GM13977 (cell line): ENCODE measurements at regions not wholly inside any gene's neighbourhood (a gene's known extent, or its start where the extent isn't known, plus 50 kb on each side); places are given as distances from the start of the nearest gene placed in this dataset.

Source experiments
- DNase-seq: peaks from one replicate; pipeline ENCODE4 v3.0.0; 2012; ENCODE audit warnings: low spot score
- in situ Hi-C: fragments of 300-500 bp; cut with MboI; formaldehyde crosslinking; loops from one replicate; pipeline ENCODE4 v1.12.0; 2022; ENCODE audit warnings: low sequenced_read_pairs, low pct_unique_long_range_greater_than_20kb, mixed read lengths, inconsistent platforms; ENCODE audit not compliant: unreplicated experiment
- TF ChIP-seq, protein P1 (sequence below): IDR thresholded peaks from 2 replicates; pipeline ENCODE4 v1.5.1; 2012; ENCODE audit warnings: mild to moderate bottlenecking, control low read depth; ENCODE audit not compliant: insufficient read depth; ENCODE audit errors: extremely low read depth, missing control alignments

DNA sequence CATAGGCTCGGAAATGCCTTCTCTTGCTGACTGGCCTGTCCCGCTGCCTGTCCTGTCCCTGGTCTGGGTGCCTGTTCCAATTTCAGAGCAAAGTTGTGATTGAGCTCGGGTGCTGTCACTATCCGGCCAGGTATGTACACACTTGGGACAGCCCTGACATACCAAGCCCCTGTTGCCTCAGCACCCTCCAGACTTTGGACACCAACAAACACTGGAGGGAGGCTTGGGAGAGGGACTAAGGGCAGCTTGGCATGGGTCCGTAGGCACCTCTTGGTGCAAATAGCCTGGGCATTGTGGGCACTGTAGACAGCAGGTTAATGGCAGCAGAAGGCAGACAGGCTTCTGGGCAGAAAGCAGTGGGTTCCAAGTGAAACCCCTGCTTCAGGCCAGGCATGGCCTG lies 86.3 kb upstream of the SEMA6A start:
- TF ChIP-seq, protein P1, sequence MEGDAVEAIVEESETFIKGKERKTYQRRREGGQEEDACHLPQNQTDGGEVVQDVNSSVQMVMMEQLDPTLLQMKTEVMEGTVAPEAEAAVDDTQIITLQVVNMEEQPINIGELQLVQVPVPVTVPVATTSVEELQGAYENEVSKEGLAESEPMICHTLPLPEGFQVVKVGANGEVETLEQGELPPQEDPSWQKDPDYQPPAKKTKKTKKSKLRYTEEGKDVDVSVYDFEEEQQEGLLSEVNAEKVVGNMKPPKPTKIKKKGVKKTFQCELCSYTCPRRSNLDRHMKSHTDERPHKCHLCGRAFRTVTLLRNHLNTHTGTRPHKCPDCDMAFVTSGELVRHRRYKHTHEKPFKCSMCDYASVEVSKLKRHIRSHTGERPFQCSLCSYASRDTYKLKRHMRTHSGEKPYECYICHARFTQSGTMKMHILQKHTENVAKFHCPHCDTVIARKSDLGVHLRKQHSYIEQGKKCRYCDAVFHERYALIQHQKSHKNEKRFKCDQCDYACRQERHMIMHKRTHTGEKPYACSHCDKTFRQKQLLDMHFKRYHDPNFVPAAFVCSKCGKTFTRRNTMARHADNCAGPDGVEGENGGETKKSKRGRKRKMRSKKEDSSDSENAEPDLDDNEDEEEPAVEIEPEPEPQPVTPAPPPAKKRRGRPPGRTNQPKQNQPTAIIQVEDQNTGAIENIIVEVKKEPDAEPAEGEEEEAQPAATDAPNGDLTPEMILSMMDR, result no peak
- no peak for DNase-seq
- in situ Hi-C loops, result no loop called here

DNA sequence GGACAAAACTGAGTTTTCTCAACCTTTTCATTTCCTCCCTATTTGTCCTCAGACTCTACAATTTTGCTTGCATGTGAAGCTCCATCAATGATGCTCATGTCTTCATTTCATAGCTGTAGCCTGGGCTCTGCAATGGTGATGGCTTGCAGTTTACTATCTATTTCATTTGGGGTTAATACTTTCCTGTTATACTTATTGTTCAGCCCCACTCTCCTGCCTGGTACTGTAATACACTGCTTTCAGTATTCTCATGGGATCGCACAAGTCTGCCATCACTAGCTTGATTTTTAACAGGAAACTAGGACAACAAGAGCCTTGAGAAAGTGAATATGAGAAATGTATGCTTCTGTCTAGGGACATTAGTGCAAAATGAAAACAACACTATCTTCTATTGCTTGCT lies 84.2 kb upstream of the SEMA6A start:
- DNase-seq, result no peak
- in situ Hi-C loops, result no loop called here
- TF ChIP-seq, protein P1, result no peak

GRCh38 chr5:116658141-116658540 lies 83.5 kb upstream of the SEMA6A start:
- no peak for DNase-seq
- in situ Hi-C loops, result no loop called here
- TF ChIP-seq, protein P1, result no peak

DNA sequence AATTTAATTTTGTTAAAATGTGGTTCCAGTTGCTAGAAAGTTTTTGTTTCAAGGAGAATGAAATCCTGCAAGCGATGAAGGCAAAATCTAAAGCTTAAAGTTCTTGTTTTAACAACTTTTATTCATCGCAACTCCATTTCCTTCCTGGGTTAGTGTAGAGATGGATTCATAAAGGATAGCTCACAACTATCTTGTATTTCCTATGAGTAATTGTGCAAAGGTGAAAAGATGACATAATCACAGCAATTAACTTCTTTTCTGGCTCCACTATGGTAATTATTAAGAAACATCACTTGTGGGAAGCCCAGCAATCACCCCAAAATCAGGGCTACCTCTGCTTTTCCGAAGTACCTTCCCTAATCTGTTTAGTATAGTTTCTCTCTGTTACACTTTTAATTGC lies 80.8 kb upstream of the SEMA6A start:
- no peak for DNase-seq
- in situ Hi-C loops, result no loop called here
- TF ChIP-seq, protein P1, result no peak

DNA sequence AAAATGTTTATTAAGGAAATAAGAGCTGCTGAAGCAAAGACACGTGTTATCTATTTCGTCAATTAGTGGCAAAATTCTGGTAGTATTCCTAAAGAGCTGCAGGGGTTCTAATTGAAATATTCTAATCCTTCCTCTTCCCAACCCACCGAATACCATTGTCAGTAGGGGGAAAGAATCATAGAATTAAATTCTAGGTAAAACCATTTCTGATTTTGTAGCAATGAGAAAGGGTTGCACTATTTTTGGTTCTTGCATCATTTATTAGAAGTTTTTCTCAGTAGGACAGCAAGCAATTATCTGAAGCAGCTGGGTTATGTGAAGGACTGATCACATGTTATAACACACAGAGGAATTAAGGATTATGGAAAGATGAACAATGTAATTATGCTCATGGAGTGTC lies 80.3 kb upstream of the SEMA6A start:
- in situ Hi-C loops, result no loop called here
- DNase-seq, result no peak
- TF ChIP-seq, protein P1, result no peak

DNA sequence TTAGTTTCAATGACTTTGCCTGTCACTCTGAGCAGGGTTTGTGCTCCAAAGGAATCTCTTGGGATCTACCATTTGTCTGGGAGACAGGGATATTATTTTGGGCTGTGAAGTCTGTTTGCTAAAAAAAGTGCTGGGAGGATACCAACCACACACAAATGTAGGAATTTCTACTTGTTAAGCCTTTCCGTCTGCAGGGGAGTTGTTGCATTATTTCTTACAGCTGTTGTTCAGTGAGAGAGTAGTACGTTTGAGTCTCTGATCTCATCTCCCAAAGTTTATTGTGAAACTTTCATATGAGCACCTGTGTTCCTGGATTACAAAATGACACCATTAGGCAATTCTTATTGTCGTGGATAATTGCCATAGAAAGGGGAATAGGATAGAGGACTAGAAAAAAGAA lies 78.3 kb upstream of the SEMA6A start:
- in situ Hi-C loops, result no loop called here

More for the DNA sequence above, 78.3 kb upstream of the SEMA6A start:
- no peak for DNase-seq
- TF ChIP-seq, protein P1, result no peak
